Stimulated activated CD8-positive, alpha-beta memory T cell treated with anti-CD3 and anti-CD28 coated beads, Interleukin-2, amount 100 ng/mL, for 48 hours (primary cell): ENCODE measurements at regions not wholly inside any gene's neighbourhood (a gene's known extent, or its start where the extent isn't known, plus 50 kb on each side); places are given as distances from the start of the nearest gene placed in this dataset.
"Not testable (repeated sequence)": the region's sequence is repeated elsewhere in the genome, so short reads cannot be mapped to it uniquely, and the experiment has no call there.

Source experiments
- DNase-seq, 2 donors: peaks; one replicate each; pipeline ENCODE4 v3.0.0-alpha.2; 2020; ENCODE audit warnings: low read depth in 2 of 2

GRCh38 chr15:46091860-46092450 lies 457.1 kb downstream of the SQOR start:
- DNase-seq = no peak

GRCh38 chr15:46098006-46098405 lies 463.2 kb downstream of the SQOR start:
- not testable (repeated sequence) for DNase-seq

DNA sequence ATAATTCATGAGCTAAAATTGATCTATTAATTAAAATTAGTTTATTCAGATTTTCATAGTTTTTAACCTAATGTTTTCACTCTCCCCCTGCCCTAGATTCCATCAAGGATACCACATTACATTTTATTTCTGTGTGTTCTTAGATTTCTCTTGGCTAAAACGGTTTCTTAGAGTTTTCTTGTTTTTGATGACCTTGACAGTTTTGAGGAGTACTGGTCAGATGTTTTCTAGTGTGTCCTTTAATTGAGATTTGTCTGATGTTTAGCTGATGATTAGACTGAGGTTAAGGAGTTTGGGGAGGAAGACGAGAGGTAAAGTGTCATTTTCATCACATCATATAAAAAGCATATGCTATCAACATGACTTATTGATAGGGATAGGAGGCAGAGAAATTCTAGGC lies 475.9 kb downstream of the SQOR start:
- no peak for DNase-seq

DNA sequence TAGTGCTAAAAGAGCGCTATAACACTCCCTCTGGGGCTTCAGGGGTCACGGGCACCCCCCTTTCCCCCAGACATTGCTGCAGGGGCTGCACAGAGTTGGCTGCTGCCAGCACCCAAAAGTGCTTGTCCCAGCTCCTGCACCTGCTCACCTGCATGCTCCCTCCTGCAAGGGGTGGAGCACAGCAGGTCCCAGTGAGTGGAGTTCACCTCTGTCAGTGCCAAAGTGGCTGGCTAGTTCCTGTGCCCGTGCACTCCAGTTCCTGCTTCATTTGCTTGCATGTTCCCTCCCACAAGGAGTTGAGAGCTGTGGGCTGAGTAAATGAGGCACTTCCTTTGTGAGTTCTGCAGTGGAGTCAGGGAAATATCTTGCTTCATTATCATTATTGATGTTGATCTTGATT lies 476.9 kb downstream of the SQOR start:
- no peak for DNase-seq

GRCh38 chr15:46117071-46117470 lies 482.2 kb downstream of the SQOR start:
- DNase-seq = no peak

DNA sequence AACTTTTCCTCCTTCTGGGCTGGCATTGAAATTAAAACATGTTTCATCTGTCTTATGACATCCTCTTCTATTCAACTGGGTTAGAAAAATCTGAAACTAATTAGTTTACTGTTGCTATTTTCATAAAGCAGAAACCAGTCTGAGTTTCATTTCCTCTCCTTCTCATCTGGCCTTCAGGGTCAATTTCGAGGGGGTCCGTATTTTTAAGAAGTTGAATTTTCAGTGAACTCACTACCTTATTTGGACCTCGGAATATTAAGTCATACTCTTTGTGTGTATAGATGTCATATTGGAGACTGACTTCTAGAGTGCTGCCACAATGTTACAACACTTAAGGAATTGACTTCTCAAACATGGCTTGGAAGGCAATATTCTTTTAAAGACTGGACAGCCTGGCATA lies 485.9 kb downstream of the SQOR start:
- DNase-seq = no peak

DNA sequence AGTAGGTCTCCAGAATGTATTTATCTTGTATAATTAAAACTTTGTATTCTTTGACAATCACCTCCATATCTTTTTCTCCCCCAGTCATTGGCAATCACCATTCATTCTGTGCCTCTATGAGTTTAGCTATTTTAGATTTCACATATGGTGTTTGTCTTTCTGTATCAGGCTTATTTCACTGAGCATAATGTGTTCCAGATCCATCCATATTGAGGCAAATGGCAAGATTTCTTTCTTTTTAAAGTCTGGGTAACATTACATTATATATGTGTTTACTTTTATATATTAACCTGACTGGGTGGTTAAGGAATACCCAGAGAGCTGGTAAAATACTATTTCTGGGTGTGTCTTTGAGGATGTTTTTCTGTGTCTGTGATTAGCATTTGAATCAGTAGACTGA lies 486.6 kb downstream of the SQOR start:
- DNase-seq = no peak

GRCh38 chr15:46126581-46126980 lies 491.8 kb downstream of the SQOR start:
- DNase-seq = no peak

- DNase-seq = no peak
Measured at GRCh38 chr15:46127361-46127874, 492.6 kb downstream of the SQOR start.

DNA sequence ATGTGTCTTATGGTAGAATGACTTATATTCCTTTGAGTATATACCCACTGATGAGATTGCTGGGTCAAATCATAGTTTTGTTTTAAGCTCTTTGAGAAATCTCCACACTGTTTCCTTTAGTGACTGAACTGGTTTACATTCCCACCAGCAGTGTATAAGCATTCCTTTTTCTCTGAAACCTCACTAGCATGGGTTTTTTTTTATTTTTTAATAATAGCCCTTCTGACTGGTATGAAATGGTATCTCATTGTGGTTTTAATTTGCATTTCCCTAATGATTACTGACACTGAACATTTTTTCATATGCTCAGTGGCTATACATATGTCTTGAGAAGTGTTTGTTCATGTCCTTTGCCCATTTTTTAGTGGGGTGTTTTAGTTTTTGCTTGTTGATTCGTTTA lies 494.3 kb downstream of the SQOR start:
- DNase-seq = no peak

DNA sequence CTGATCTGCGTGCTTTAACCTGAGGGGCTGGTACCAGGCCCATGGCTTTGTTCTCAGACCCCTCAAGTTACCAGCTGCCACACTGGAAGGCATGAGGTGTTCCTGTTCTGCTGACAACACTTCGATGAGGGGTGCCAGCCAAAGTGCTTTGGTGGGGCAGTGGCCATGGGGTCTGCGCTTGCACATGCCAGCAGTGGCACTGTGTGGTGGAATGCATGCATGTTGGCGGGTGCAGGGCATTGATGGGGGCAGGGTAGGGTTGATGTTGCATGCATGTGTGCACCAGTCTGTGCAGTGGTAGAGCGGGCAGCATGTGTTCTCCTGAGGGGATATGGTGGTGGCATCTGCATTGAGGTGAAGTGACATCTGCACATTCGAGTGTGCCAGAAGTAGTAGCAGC lies 497.0 kb downstream of the SQOR start:
- no peak for DNase-seq

- DNase-seq = no peak
Measured at GRCh38 chr15:46137443-46137842, 502.6 kb downstream of the SQOR start.

- DNase-seq = no peak
Measured at GRCh38 chr15:46146002-46146401, 511.2 kb downstream of the SQOR start.

- DNase-seq = no peak
Measured at GRCh38 chr15:46146915-46147314, 512.1 kb downstream of the SQOR start.

GRCh38 chr15:46151786-46152185 lies 517.0 kb downstream of the SQOR start:
- no peak for DNase-seq

DNA sequence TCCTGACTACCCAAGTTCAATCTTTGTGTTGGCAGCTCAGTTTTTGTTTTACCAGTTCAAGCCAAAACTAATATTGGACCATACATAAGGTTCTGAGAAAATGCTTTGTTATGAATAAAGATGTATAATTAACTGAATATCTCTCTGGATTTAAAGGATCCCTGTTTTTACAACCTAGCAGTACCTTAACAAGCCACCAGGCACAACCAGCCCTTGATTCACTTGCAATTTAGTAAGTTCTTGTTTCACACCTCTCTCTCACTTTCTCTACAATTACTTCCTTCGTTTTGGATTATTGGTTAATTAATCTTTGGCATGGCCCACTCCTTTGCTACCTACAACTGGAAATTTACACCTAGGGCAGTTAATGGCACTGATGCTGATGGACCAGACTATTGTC lies 531.9 kb downstream of the SQOR start:
- no peak for DNase-seq

DNA sequence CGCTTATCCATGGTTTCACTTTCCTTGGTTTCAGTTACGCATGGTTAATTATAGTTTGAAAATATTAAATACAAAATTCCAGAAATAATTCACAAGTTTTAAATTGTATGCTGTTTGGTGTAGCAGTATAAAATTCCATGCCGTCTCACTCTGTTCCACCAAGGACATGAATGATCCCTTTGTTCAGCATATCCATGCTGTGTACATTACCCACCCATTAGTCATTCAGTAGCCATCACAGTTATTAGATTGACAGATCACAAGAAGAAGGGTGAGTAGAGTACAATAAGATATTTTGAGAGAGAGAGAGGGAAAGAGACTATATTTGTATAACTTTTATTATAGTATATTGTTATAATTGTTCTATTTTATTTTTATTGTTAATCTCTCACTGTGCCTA lies 535.5 kb downstream of the SQOR start:
- no peak for DNase-seq

- no peak for DNase-seq
Measured at GRCh38 chr15:46174122-46174521, 539.3 kb downstream of the SQOR start.

- no peak for DNase-seq
Measured at GRCh38 chr15:46177219-46177618, 542.4 kb downstream of the SQOR start.

- no peak for DNase-seq
Measured at GRCh38 chr15:46178138-46178537, 543.3 kb downstream of the SQOR start.

- DNase-seq = no peak
Measured at GRCh38 chr15:46207341-46207740, 572.5 kb downstream of the SQOR start.

GRCh38 chr15:46213551-46213950 lies 578.7 kb downstream of the SQOR start:
- DNase-seq = no peak

- DNase-seq = no peak
Measured at GRCh38 chr15:46222826-46223225, 588.0 kb downstream of the SQOR start.

- DNase-seq = no peak
Measured at GRCh38 chr15:46229263-46229662, 594.4 kb downstream of the SQOR start.
